Caco-2 (cell line): ENCODE measurements at regions not wholly inside any gene's neighbourhood (a gene's known extent, or its start where the extent isn't known, plus 50 kb on each side); places are given as distances from the start of the nearest gene placed in this dataset.

Source experiments
- BruUV-seq: library from RNA; stranded (reverse); fragments of 400-500 nt; replicated peaks from 2 replicates; lab custom pipeline; 2021; lab: Mats Ljungman, UMichigan
- CTCF ChIA-PET: fragments of 300-600 bp; sonication (Branson Sonifier 250); formaldehyde crosslinking; loops from one replicate; lab custom pipeline; 2022; ENCODE audit warnings: antibody characterized with exemption; lab: Charles Lee
- POLR2A ChIA-PET: fragments of 300-600 bp; sonication (Branson Sonifier 250); formaldehyde crosslinking; loops from one replicate; lab custom pipeline; 2022; ENCODE audit warnings: antibody characterized with exemption; lab: Charles Lee
- DNase-seq, 2 experiments: peaks; one replicate each; pipeline versions ENCODE4 v3.0.0 to v3.0.0-alpha.2; 2020 to 2022
- H3K27me3 ChIP-seq: replicated peaks from 2 replicates; pipeline ENCODE4 v1.6.0; 2011; ENCODE audit warnings: low read length; ENCODE audit not compliant: control insufficient read depth, insufficient read depth
- H3K36me3 ChIP-seq: 2 replicates; pipeline ENCODE4 v1.5.1; 2011; ENCODE audit warnings: low read length; ENCODE audit not compliant: control insufficient read depth, insufficient read depth
- H3K4me1 ChIP-seq: fragments of 250-450 bp; sonication (Bioruptor Pico); 2 replicates; pipeline ENCODE4 v1.5.1; 2020; ENCODE audit warnings: mild to moderate bottlenecking
- H3K4me3 ChIP-seq: 2 replicates; pipeline ENCODE4 v1.5.1; 2011; ENCODE audit warnings: low read depth, mild to moderate bottlenecking, control low read depth, low read length
- H3K9me3 ChIP-seq: fragments of 250-450 bp; sonication (Bioruptor Pico); 2 replicates; pipeline ENCODE4 v1.5.1; 2020; ENCODE audit warnings: mild to moderate bottlenecking, moderate library complexity
- H3K27ac Mint-ChIP-seq: one replicate; pipeline ENCODE4 v1.8.0; 2022; ENCODE audit warnings: mixed read lengths; ENCODE audit not compliant: unreplicated experiment
- H3K27me3 Mint-ChIP-seq: one replicate; pipeline ENCODE4 v1.8.0; 2022; ENCODE audit warnings: mixed read lengths; ENCODE audit not compliant: insufficient read depth, unreplicated experiment
- H3K36me3 Mint-ChIP-seq: one replicate; pipeline ENCODE4 v1.8.0; 2022; ENCODE audit warnings: mild to moderate bottlenecking, mixed read lengths; ENCODE audit not compliant: insufficient read depth, unreplicated experiment
- H3K4me1 Mint-ChIP-seq: one replicate; pipeline ENCODE4 v1.8.0; 2022; ENCODE audit warnings: low read depth, mixed read lengths; ENCODE audit not compliant: unreplicated experiment
- H3K4me3 Mint-ChIP-seq: one replicate; pipeline ENCODE4 v1.8.0; 2022; ENCODE audit warnings: mild to moderate bottlenecking, moderate library complexity, mixed read lengths; ENCODE audit not compliant: unreplicated experiment
- H3K9me3 Mint-ChIP-seq: one replicate; pipeline ENCODE4 v1.8.0; 2022; ENCODE audit warnings: mixed read lengths; ENCODE audit not compliant: unreplicated experiment
- intact Hi-C: fragments of 100-400 bp; cut with micrococcal nuclease; formaldehyde crosslinking; loops from one replicate; pipeline ENCODE4 v1.10.0; 2022; ENCODE audit not compliant: unreplicated experiment
- TF ChIP-seq, protein P1 (sequence below), 2 experiments: fragments of 200-600 bp in 1 of 2; IDR thresholded peaks; 1 replicate in 1 of 2; 2 replicates in 1 of 2; pipeline versions ENCODE4 v1.5.1 to v1.8.0; 2011 to 2022; ENCODE audit warnings: antibody characterized with exemption in 1 of 2, control low read depth in 1 of 2, inconsistent platforms in 1 of 2, low read depth in 1 of 2, low read length in 1 of 2, mild to moderate bottlenecking in 1 of 2, moderate library complexity in 1 of 2; ENCODE audit not compliant: insufficient read depth in 1 of 2, severe bottlenecking in 1 of 2, unreplicated experiment in 1 of 2

DNA sequence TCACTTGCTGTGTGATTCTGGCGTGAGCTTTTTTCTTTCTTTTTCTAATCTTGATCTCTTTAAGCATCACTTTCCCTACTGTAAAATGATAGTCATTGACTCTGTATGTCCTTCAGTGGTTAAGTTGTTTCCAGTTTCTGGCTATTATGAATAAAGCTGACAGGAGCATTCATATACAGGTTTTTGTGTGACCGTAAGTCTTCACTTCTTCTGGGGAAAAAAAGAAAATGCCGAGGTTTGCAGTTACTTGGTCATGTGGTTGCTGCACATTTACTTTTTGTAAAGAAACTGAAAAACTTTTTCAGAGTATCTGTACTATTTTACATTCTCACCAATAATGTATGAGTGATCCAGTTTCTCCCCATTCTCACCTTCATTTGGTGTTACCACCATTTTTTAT, 247.4 kb upstream of the RBMS3 start:
- no TSS peak for BruUV-seq
- Mint-ChIP-seq H3K4me1 (no peaks in the 10 kb centered on the region), H3K9me3 (no peaks in the 10 kb centered on the region), H3K27ac (no peak overlapping the region), H3K36me3 (no peaks in the 10 kb centered on the region), H3K4me3 (no peak overlapping the region), H3K27me3 (no peaks in the 10 kb centered on the region)
- Histone ChIP-seq H3K9me3 (no peaks in the 10 kb centered on the region), H3K27me3 (no peaks in the 10 kb centered on the region), H3K4me3 (no peak overlapping the region), H3K4me1 (no peaks in the 10 kb centered on the region), H3K36me3 (no peaks in the 10 kb centered on the region)
- POLR2A ChIA-PET, result no interaction called here
- no peak for DNase-seq
- TF ChIP-seq, protein P1, sequence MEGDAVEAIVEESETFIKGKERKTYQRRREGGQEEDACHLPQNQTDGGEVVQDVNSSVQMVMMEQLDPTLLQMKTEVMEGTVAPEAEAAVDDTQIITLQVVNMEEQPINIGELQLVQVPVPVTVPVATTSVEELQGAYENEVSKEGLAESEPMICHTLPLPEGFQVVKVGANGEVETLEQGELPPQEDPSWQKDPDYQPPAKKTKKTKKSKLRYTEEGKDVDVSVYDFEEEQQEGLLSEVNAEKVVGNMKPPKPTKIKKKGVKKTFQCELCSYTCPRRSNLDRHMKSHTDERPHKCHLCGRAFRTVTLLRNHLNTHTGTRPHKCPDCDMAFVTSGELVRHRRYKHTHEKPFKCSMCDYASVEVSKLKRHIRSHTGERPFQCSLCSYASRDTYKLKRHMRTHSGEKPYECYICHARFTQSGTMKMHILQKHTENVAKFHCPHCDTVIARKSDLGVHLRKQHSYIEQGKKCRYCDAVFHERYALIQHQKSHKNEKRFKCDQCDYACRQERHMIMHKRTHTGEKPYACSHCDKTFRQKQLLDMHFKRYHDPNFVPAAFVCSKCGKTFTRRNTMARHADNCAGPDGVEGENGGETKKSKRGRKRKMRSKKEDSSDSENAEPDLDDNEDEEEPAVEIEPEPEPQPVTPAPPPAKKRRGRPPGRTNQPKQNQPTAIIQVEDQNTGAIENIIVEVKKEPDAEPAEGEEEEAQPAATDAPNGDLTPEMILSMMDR (IDR thresholded peaks at IDR 0.05; ENCODE audit: insufficient read depth in 1 of 2, low read depth in 1 of 2, low read length in 1 of 2, severe bottlenecking in 1 of 2, unreplicated experiment in 1 of 2), result no peak
- CTCF ChIA-PET, result no interaction called here
- intact Hi-C loops, result no loop called here

DNA sequence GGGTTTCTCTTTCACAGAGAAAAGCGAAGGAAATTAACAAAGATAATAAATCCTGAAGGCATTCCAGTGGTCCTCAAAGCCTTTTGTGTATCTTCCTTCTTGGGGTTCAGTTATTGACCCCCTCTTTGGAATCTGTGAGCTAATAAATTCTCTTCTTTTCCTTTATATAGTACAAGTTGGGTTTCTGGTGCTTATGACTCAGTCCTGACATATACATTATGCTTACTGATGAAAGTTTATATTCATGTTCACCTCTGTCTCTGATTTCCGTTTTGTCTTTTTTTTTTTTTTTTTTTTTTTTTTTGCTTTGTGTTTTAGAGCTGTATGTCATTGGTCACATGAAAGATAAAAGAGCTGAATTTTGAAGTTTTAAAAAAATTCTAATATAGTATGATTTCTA, 230.7 kb upstream of the RBMS3 start:
- no peaks in the 10 kb centered on the region for H3K36me3 Mint-ChIP-seq
- CTCF ChIA-PET, result no interaction called here

DNA sequence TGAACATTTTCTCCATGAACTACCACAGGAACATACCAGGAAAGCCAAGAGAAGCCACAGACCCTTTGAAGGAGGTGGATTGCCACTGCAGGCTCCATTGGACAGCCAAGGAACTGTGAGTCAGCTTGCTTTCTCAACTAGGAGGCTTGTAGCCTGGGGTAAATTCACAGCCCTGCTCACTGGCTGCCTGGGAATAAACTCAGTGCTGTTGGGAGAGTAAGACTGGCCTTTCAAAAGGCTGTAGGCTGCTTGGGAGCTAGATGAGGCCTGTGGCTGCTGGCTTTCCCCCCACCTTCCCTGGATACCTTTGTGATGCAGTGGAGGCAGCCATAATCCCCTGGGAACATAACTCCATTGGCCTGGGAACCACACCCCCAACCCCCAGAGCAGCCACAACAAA, 223.5 kb upstream of the RBMS3 start:
- no peak overlapping the region for H3K27ac Mint-ChIP-seq
- POLR2A ChIA-PET, result no interaction called here
- TF ChIP-seq, protein P1 (IDR thresholded peaks at IDR 0.05; ENCODE audit: insufficient read depth in 1 of 2, low read depth in 1 of 2, low read length in 1 of 2, severe bottlenecking in 1 of 2, unreplicated experiment in 1 of 2), result no peak

More for the DNA sequence above, 230.7 kb upstream of the RBMS3 start:
- Mint-ChIP-seq H3K27me3 (peaks cover under 1% of the 10 kb centered on the region), H3K27ac (no peak overlapping the region), H3K9me3 (peaks cover 8% of the 10 kb centered on the region), H3K4me1 (no peaks in the 10 kb centered on the region), H3K4me3 (no peak overlapping the region)
- H3K4me1 ChIP-seq, result no peaks in the 10 kb centered on the region
- POLR2A ChIA-PET, result no interaction called here
- H3K27me3 ChIP-seq, result no peaks in the 10 kb centered on the region
- DNase-seq, result no peak
- BruUV-seq, result no TSS peak
- no peaks in the 10 kb centered on the region for H3K36me3 ChIP-seq
- H3K4me3 ChIP-seq, result no peak overlapping the region
- TF ChIP-seq, protein P1 (IDR thresholded peaks at IDR 0.05; ENCODE audit: insufficient read depth in 1 of 2, low read depth in 1 of 2, low read length in 1 of 2, severe bottlenecking in 1 of 2, unreplicated experiment in 1 of 2), result no peak
- intact Hi-C loops, result no loop called here
- no peaks in the 10 kb centered on the region for H3K9me3 ChIP-seq

More for the DNA sequence above, 223.5 kb upstream of the RBMS3 start:
- Histone ChIP-seq H3K36me3 (no peaks in the 10 kb centered on the region), H3K9me3 (no peaks in the 10 kb centered on the region), H3K4me1 (no peaks in the 10 kb centered on the region), H3K4me3 (no peak overlapping the region), H3K27me3 (no peaks in the 10 kb centered on the region)
- H3K4me3 Mint-ChIP-seq, result no peak overlapping the region
- CTCF ChIA-PET, result no interaction called here
- no peaks in the 10 kb centered on the region for H3K27me3 Mint-ChIP-seq
- BruUV-seq, result no TSS peak
- no peaks in the 10 kb centered on the region for H3K4me1 Mint-ChIP-seq
- DNase-seq, result no peak
- intact Hi-C loops, result no loop called here
- H3K9me3 Mint-ChIP-seq, result peaks cover 25% of the 10 kb centered on the region
- H3K36me3 Mint-ChIP-seq, result no peaks in the 10 kb centered on the region
